ENCODE measurements at regions not wholly inside any gene's neighbourhood (a gene's known extent, or its start where the extent isn't known, plus 50 kb on each side); places are given as distances from the start of the nearest gene placed in this dataset.

- Mint-ChIP-seq H3K27ac (ENCODE audit: unreplicated experiment) (no peak overlapping the region), H3K36me3 (ENCODE audit: low read depth, unreplicated experiment) (no peaks in the 10 kb centered on the region), H3K4me3 (ENCODE audit: unreplicated experiment) (no peak overlapping the region), H3K4me1 (ENCODE audit: unreplicated experiment) (no peaks in the 10 kb centered on the region), H3K27me3 (ENCODE audit: unreplicated experiment) (peaks cover 3% of the 10 kb centered on the region), H3K9me3 (ENCODE audit: unreplicated experiment) (no peaks in the 10 kb centered on the region)
- no peak for DNase-seq (ENCODE audit: low spot score)
- TF ChIP-seq CTCF (IDR thresholded peaks at IDR 0.05; ENCODE audit: unreplicated experiment): no peak
Measured at GRCh38 chr6:121984956-121985355, 414.5 kb upstream of the HSF2 start.

GRCh38 chr6:121993362-121993761 lies 406.1 kb upstream of the HSF2 start:
- H3K27me3 Mint-ChIP-seq (ENCODE audit: unreplicated experiment): no peaks in the 10 kb centered on the region
- TF ChIP-seq CTCF (IDR thresholded peaks at IDR 0.05; ENCODE audit: unreplicated experiment): no peak
- H3K36me3 Mint-ChIP-seq (ENCODE audit: low read depth, unreplicated experiment): no peaks in the 10 kb centered on the region

DNA sequence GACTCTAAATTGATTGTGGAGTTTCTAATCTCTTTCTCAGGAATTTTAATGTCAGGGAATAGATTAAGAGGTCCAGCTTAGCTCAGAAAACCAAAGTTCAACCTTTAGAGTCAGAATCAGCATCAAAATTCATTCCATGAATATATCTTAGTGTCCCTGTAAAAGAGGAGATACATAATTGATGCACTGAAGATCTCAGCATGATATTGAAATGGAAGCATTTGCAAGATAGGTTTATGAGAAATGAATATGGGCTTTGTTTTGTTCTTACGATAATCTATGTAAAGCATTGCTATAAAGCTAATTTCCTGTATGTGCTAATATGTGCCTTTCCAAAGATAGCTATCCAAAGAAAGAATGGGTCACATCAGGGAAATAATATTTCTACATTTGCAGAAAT lies 404.5 kb upstream of the HSF2 start:
- no peaks in the 10 kb centered on the region for H3K9me3 Mint-ChIP-seq (ENCODE audit: unreplicated experiment)
- TF ChIP-seq CTCF (IDR thresholded peaks at IDR 0.05; ENCODE audit: unreplicated experiment): no peak
- no peaks in the 10 kb centered on the region for H3K4me1 Mint-ChIP-seq (ENCODE audit: unreplicated experiment)
- H3K4me3 Mint-ChIP-seq (ENCODE audit: unreplicated experiment): no peak overlapping the region
- peaks cover 2% of the 10 kb centered on the region for H3K27me3 Mint-ChIP-seq (ENCODE audit: unreplicated experiment)
- no peaks in the 10 kb centered on the region for H3K36me3 Mint-ChIP-seq (ENCODE audit: low read depth, unreplicated experiment)
- no peak overlapping the region for H3K27ac Mint-ChIP-seq (ENCODE audit: unreplicated experiment)
- no peak for DNase-seq (ENCODE audit: low spot score)

More at GRCh38 chr6:121993362-121993761, 406.1 kb upstream of the HSF2 start:
- Mint-ChIP-seq H3K4me3 (ENCODE audit: unreplicated experiment) (no peak overlapping the region), H3K4me1 (ENCODE audit: unreplicated experiment) (no peaks in the 10 kb centered on the region), H3K27ac (ENCODE audit: unreplicated experiment) (no peak overlapping the region), H3K9me3 (ENCODE audit: unreplicated experiment) (no peaks in the 10 kb centered on the region)
- no peak for DNase-seq (ENCODE audit: low spot score)

- Mint-ChIP-seq H3K36me3 (ENCODE audit: low read depth, unreplicated experiment) (no peaks in the 10 kb centered on the region), H3K27ac (ENCODE audit: unreplicated experiment) (no peak overlapping the region), H3K4me3 (ENCODE audit: unreplicated experiment) (no peak overlapping the region), H3K4me1 (ENCODE audit: unreplicated experiment) (no peaks in the 10 kb centered on the region), H3K9me3 (ENCODE audit: unreplicated experiment) (no peaks in the 10 kb centered on the region), H3K27me3 (ENCODE audit: unreplicated experiment) (peaks cover 2% of the 10 kb centered on the region)
- no peak for DNase-seq (ENCODE audit: low spot score)
- no peak for TF ChIP-seq CTCF (IDR thresholded peaks at IDR 0.05; ENCODE audit: unreplicated experiment)
Measured at GRCh38 chr6:121998631-121999030, 400.8 kb upstream of the HSF2 start.

DNA sequence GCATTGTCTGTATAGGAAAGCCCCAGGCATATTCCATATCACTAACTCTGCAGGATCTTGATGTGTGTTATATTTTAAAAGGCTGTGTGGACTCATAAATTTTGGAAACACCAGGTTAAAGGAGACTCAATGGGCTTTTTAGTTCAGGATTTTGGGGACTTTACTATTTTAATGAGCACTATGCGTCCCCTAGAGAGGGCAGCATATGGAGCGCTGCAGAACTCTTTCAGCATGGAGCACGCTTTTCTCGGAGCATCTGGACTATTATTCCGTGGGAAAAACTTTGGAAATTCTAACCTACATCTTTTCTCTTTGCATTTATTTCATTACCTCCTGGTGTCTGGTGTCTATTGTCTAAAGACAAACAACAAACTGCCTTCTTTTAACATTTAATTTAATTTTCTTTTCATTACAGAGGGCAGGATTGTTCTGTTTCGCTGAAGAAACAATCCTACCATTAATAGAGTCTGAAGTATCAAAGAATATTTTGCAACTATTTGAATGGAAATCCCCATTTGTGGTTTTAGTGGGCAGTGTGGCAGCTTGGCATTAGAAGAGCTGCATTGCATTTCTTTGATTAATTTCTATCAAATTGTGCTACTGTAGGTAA lies 399.9 kb upstream of the HSF2 start:
- Mint-ChIP-seq H3K9me3 (ENCODE audit: unreplicated experiment) (no peaks in the 10 kb centered on the region), H3K4me1 (ENCODE audit: unreplicated experiment) (no peaks in the 10 kb centered on the region), H3K27ac (ENCODE audit: unreplicated experiment) (no peak overlapping the region), H3K36me3 (ENCODE audit: low read depth, unreplicated experiment) (no peaks in the 10 kb centered on the region), H3K27me3 (ENCODE audit: unreplicated experiment) (peaks cover 2% of the 10 kb centered on the region), H3K4me3 (ENCODE audit: unreplicated experiment) (no peak overlapping the region)
- TF ChIP-seq CTCF (IDR thresholded peaks at IDR 0.05; ENCODE audit: unreplicated experiment): no peak
- DNase-seq (ENCODE audit: low spot score): no peak
